ENCODE measurements at regions not wholly inside any gene's neighbourhood (a gene's known extent, or its start where the extent isn't known, plus 50 kb on each side); places are given as distances from the start of the nearest gene placed in this dataset.

DNA sequence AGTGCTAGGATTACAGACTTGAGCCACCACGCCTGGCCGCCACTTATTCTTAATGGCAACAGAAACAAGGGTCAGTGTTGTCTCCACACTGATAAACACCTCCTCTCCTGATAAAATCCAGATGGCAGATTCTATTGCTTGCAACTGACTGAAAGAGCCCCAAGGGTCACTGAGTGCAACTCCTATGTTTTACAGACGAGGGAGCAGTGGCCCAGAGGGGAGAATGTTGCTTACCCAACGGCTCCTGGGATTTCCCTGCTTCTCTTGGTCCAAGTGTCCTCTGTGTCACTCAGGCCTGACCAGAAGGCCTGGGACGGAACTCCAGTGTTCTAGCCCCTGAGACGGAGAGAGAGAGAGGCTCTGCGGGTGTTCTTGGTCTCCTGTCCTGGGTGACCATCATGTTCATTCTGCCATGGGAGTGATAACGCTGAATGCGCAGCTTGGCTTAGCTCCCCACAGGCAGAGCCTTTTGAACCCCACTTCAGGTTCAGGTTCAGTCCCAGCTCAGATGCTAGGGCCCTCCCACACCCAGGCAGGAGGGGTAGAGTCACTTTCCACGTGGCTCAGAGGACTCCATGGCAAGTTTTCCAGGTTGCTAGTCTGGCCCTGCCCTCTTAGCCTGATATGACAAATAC lies 77.3 kb upstream of the NLRP1 start:
- no peaks in the 10 kb centered on the region for H3K4me1 ChIP-seq (ENCODE audit: control insufficient read depth, low read length)
- H3K4me3 ChIP-seq (ENCODE audit: low read length) = no peak overlapping the region

DNA sequence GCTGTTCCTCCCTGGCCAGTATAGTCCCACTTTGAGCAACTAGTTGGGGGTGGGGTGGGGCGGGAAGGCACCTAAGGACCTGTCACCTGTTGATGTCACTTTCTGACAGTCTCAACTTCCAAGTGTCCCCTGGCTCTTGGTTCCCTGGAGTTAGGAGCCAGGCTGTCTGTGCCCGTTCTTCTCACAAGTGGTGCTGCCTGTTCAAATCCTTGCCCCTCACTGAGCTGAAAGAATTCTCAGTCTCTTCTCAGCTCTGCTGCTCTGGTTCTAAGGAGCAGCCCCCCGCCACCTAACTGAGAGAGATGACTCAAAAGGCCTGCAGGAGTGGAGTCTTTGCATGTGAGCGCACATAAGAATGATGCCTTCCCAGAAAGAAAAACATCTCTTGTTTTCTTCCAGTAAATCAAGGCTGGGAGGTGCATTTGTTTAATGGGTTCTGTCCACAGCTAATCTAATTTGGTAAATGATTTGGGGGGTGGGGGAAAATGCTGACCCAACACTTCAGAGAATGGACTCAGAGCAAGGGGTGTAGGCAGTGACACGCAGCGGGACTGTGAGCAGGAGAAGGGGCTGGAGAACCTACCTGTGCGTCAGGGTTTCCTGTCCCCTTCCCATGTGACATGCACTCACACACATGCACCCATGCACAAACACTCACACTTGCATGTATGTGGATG lies 78.2 kb upstream of the NLRP1 start:
- Histone ChIP-seq H3K9me2 (replicated peaks; ENCODE audit: control insufficient read depth, low read length) (no peaks in the 10 kb centered on the region), H3K4me1 (ENCODE audit: control insufficient read depth, low read length) (no peaks in the 10 kb centered on the region), H3K36me3 (ENCODE audit: control insufficient read depth, low read length) (no peaks in the 10 kb centered on the region), H3K4me3 (ENCODE audit: low read length) (no peak overlapping the region), H3K27me3 (ENCODE audit: control insufficient read depth, low read length) (no peaks in the 10 kb centered on the region), H3K27ac (ENCODE audit: low read depth, low read length) (no peak overlapping the region), H3F3A (ENCODE audit: control insufficient read depth, insufficient read depth) (no peaks in the 10 kb centered on the region), H3K4me2 (ENCODE audit: low read length) (no peak overlapping the region), H3K9me3 (ENCODE audit: control insufficient read depth, insufficient read depth, low read length) (no peaks in the 10 kb centered on the region), H3K79me2 (ENCODE audit: control insufficient read depth, low read length) (no peaks in the 10 kb centered on the region), H4K20me1 (ENCODE audit: control insufficient read depth, insufficient read depth, low read depth, low read length) (no peaks in the 10 kb centered on the region)
- TF ChIP-seq, protein P1, sequence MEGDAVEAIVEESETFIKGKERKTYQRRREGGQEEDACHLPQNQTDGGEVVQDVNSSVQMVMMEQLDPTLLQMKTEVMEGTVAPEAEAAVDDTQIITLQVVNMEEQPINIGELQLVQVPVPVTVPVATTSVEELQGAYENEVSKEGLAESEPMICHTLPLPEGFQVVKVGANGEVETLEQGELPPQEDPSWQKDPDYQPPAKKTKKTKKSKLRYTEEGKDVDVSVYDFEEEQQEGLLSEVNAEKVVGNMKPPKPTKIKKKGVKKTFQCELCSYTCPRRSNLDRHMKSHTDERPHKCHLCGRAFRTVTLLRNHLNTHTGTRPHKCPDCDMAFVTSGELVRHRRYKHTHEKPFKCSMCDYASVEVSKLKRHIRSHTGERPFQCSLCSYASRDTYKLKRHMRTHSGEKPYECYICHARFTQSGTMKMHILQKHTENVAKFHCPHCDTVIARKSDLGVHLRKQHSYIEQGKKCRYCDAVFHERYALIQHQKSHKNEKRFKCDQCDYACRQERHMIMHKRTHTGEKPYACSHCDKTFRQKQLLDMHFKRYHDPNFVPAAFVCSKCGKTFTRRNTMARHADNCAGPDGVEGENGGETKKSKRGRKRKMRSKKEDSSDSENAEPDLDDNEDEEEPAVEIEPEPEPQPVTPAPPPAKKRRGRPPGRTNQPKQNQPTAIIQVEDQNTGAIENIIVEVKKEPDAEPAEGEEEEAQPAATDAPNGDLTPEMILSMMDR (IDR thresholded peaks at IDR 0.05; ENCODE audit: low read depth, low read length, poor library complexity, severe bottlenecking) = no peak

More for the DNA sequence above, 77.3 kb upstream of the NLRP1 start:
- TF ChIP-seq, protein P1 (IDR thresholded peaks at IDR 0.05; ENCODE audit: low read depth, low read length, poor library complexity, severe bottlenecking) = no peak
- no peak for TF ChIP-seq EZH2phosphoT487 (IDR thresholded peaks at IDR 0.05; ENCODE audit: borderline replicate concordance, low read length)
- no peaks in the 10 kb centered on the region for H3K36me3 ChIP-seq (ENCODE audit: control insufficient read depth, low read length)
- H3K9me2 ChIP-seq (replicated peaks; ENCODE audit: control insufficient read depth, low read length) = no peaks in the 10 kb centered on the region
- H3F3A ChIP-seq (ENCODE audit: control insufficient read depth, insufficient read depth) = no peaks in the 10 kb centered on the region
- H3K9me3 ChIP-seq (ENCODE audit: control insufficient read depth, insufficient read depth, low read length) = no peaks in the 10 kb centered on the region
- no peaks in the 10 kb centered on the region for H4K20me1 ChIP-seq (ENCODE audit: control insufficient read depth, insufficient read depth, low read depth, low read length)
- H3K4me2 ChIP-seq (ENCODE audit: low read length) = no peak overlapping the region
- no peaks in the 10 kb centered on the region for H3K79me2 ChIP-seq (ENCODE audit: control insufficient read depth, low read length)
- H3K27me3 ChIP-seq (ENCODE audit: control insufficient read depth, low read length) = no peaks in the 10 kb centered on the region
- no peak overlapping the region for H3K27ac ChIP-seq (ENCODE audit: low read depth, low read length)

DNA sequence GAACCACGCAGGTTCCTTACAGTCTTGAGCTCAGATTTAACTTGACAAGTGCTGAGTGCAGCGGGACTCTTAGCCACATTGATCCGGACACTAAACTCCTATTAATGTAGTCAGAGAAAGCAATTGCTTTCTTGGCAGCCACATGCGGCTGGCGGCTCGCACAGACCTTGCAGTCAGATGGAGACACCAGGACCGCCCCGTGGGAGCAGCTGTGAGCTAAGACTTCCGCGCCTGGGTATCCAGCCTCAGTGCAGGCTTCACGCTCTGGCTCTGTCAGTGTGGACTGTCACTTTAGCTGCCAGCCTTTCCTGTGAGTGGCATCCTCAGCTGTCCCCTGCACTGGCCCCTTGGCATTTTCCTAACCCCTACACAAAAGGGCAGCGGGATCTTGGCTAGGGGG lies 80.9 kb upstream of the NLRP1 start:
- Histone ChIP-seq H3F3A (ENCODE audit: control insufficient read depth, insufficient read depth) (no peaks in the 10 kb centered on the region), H4K20me1 (ENCODE audit: control insufficient read depth, insufficient read depth, low read depth, low read length) (no peaks in the 10 kb centered on the region), H3K27me3 (ENCODE audit: control insufficient read depth, low read length) (no peaks in the 10 kb centered on the region), H3K4me2 (ENCODE audit: low read length) (no peak overlapping the region), H3K79me2 (ENCODE audit: control insufficient read depth, low read length) (no peaks in the 10 kb centered on the region), H3K4me3 (ENCODE audit: low read length) (no peak overlapping the region), H3K36me3 (ENCODE audit: control insufficient read depth, low read length) (no peaks in the 10 kb centered on the region), H3K9me3 (ENCODE audit: control insufficient read depth, insufficient read depth, low read length) (no peaks in the 10 kb centered on the region), H3K9me2 (replicated peaks; ENCODE audit: control insufficient read depth, low read length) (no peaks in the 10 kb centered on the region), H3K4me1 (ENCODE audit: control insufficient read depth, low read length) (no peaks in the 10 kb centered on the region), H3K27ac (ENCODE audit: low read depth, low read length) (no peak overlapping the region)
- TF ChIP-seq EZH2phosphoT487 (IDR thresholded peaks at IDR 0.05; ENCODE audit: borderline replicate concordance, low read length) = no peak
- TF ChIP-seq, protein P1 (IDR thresholded peaks at IDR 0.05; ENCODE audit: low read depth, low read length, poor library complexity, severe bottlenecking) = no peak
